HFFc6 (cell line): ENCODE measurements at regions not wholly inside any gene's neighbourhood (a gene's known extent, or its start where the extent isn't known, plus 50 kb on each side); places are given as distances from the start of the nearest gene placed in this dataset.

ENCODE experiments used
- DNase-seq: peaks from one replicate; pipeline ENCODE4 v3.0.0-alpha.2; 2018
- H3K27ac Mint-ChIP-seq: 2 replicates; pipeline ENCODE4 v1.8.0; 2020; ENCODE audit warnings: mild to moderate bottlenecking, mixed read lengths
- H3K27me3 Mint-ChIP-seq: 2 replicates; pipeline ENCODE4 v1.8.0; 2021; ENCODE audit warnings: mild to moderate bottlenecking, moderate library complexity, mixed read lengths; ENCODE audit not compliant: insufficient read depth
- H3K36me3 Mint-ChIP-seq: 2 replicates; pipeline ENCODE4 v1.8.0; 2021; ENCODE audit warnings: low read depth, mixed read lengths
- H3K4me1 Mint-ChIP-seq: 2 replicates; pipeline ENCODE4 v1.8.0; 2020; ENCODE audit warnings: low read depth, mixed read lengths
- H3K4me3 Mint-ChIP-seq: 2 replicates; pipeline ENCODE4 v1.8.0; 2020; ENCODE audit warnings: mild to moderate bottlenecking, moderate library complexity, mixed read lengths
- H3K9me3 Mint-ChIP-seq: 2 replicates; pipeline ENCODE4 v1.8.0; 2020; ENCODE audit warnings: mild to moderate bottlenecking, mixed read lengths
- CTCF ChIP-seq: fragments of 200-600 bp; sonication (generic); IDR thresholded peaks from 2 replicates; pipeline ENCODE4 v1.5.0; 2021; ENCODE audit warnings: antibody characterized with exemption, mild to moderate bottlenecking

GRCh38 chr14:65277580-65278270 lies 134.8 kb upstream of the FUT8 start:
- no peaks in the 10 kb centered on the region for H3K27me3 Mint-ChIP-seq
- 0 out of 2 replicates have a peak, but pooled peaks cover 4% of the 10 kb centered on the region for H3K9me3 Mint-ChIP-seq
- no peaks in the 10 kb centered on the region for H3K36me3 Mint-ChIP-seq
- DNase-seq, result no peak
- H3K4me1 Mint-ChIP-seq, result peaks cover 37% of the 10 kb centered on the region
- TF ChIP-seq CTCF, result no peak
- H3K27ac Mint-ChIP-seq, result peak overlapping the region; percentile 73; the same call in 1 of the 2 replicates
- peak overlapping the region; percentile 17; the same call in 1 of the 2 replicates for H3K4me3 Mint-ChIP-seq

DNA sequence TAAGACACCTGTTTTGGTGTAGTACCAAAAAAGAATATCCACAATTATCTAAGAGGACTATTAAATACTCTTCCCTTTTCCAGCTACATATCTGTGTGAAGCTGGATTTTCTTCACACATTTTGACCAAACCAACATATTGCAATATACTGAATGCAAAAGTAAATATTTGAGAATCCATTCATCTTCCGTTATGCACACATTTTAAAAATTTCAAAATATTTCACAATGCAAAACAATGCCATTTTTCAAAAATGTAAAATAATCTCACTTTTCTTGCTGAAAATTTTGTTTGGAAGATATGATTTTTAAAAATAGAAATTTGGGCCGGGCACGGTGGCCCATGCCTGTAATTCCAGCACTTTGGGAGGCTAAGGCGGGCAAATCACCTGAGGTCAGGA lies 133.9 kb upstream of the FUT8 start:
- 0 out of 2 replicates have a peak, but pooled peaks cover 4% of the 10 kb centered on the region for H3K9me3 Mint-ChIP-seq
- H3K4me3 Mint-ChIP-seq, result no peak overlapping the region
- H3K27ac Mint-ChIP-seq, result no peak overlapping the region

DNA sequence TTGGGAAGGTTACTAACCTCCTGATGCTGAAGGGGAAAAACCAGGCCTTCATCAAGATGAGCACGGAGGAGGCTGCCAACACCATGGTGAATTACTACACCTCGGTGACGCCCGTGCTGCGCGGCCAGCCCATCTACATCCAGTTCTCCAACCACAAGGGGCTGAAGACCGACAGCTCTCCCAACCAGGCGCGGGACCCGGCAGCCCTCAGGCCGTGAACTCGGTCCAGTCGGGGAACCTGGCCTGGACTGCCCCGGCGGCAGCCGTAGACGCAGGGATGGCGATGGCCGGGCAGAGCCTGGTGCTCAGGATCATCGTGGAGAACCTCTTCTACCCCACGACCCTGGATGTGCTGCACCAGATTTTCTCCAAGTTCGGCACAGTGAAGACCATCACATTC lies 133.0 kb upstream of the FUT8 start:
- no peak overlapping the region for H3K27ac Mint-ChIP-seq
- no peaks in the 10 kb centered on the region for H3K36me3 Mint-ChIP-seq
- peaks cover 52% of the 10 kb centered on the region for H3K4me1 Mint-ChIP-seq
- no peak for DNase-seq
- H3K9me3 Mint-ChIP-seq, result 0 out of 2 replicates have a peak, but pooled peaks cover 4% of the 10 kb centered on the region
- H3K4me3 Mint-ChIP-seq, result no peak overlapping the region
- TF ChIP-seq CTCF, result no peak
- H3K27me3 Mint-ChIP-seq, result no peaks in the 10 kb centered on the region; the same call in 1 of the 2 replicates

More for the DNA sequence above, 133.9 kb upstream of the FUT8 start:
- H3K27me3 Mint-ChIP-seq, result no peaks in the 10 kb centered on the region
- DNase-seq, result no peak
- no peak for TF ChIP-seq CTCF
- peaks cover 45% of the 10 kb centered on the region for H3K4me1 Mint-ChIP-seq
- H3K36me3 Mint-ChIP-seq, result no peaks in the 10 kb centered on the region

DNA sequence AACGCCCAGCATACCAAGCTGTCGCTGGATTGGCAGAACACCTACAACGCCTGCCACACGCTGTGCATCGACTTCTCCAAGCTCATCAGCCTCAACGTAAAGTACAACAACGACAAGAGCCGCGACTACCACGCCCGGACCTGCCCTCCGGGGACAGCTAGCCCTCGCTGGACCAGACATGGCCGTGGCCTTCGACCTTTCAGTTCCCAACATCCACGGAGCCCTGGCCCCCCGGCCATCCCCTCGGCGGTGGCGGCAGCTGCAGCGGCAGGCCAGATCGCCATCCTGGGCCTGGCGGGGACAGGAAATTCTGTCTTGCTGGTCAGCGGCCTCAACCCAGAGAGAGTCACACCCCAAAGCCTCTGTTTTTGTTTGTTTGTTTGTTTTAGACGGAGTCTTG lies 132.6 kb upstream of the FUT8 start:
- H3K27ac Mint-ChIP-seq, result no peak overlapping the region
- no peak for DNase-seq
- no peaks in the 10 kb centered on the region; the same call in 1 of the 2 replicates for H3K27me3 Mint-ChIP-seq
- TF ChIP-seq CTCF, result no peak
- H3K4me1 Mint-ChIP-seq, result peaks cover 56% of the 10 kb centered on the region
- 0 out of 2 replicates have a peak, but pooled peaks cover 4% of the 10 kb centered on the region for H3K9me3 Mint-ChIP-seq
- no peaks in the 10 kb centered on the region for H3K36me3 Mint-ChIP-seq
- H3K4me3 Mint-ChIP-seq, result no peak overlapping the region

DNA sequence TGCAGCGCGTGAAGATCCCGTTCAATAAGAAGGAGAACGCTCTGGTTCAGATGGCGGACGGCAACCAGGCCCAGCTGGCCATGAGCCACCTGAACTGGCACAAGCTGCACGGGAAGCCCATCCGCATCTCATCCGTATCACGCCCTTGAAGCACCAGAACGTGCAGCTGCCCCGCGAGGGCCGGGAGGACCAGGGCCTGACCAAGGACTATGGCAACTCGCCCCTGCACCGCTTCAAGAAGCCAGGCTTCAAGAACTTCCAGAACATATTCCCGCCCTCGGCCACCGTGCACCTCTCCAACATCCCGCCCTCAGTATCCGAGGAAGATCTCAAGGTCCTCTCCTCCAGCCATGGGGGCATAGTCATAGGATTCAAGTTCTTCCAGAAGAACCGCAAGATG lies 131.9 kb upstream of the FUT8 start:
- DNase-seq, result no peak
- H3K9me3 Mint-ChIP-seq, result 0 out of 2 replicates have a peak, but pooled peaks cover 4% of the 10 kb centered on the region
- H3K36me3 Mint-ChIP-seq, result no peaks in the 10 kb centered on the region
- H3K4me3 Mint-ChIP-seq, result no peak overlapping the region
- TF ChIP-seq CTCF, result no peak
- peaks cover 59% of the 10 kb centered on the region for H3K4me1 Mint-ChIP-seq
- no peak overlapping the region for H3K27ac Mint-ChIP-seq
- no peaks in the 10 kb centered on the region; the same call in 1 of the 2 replicates for H3K27me3 Mint-ChIP-seq
